Ovary (tissue), 3 donors: ENCODE measurements at regions not wholly inside any gene's neighbourhood (a gene's known extent, or its start where the extent isn't known, plus 50 kb on each side); places are given as distances from the start of the nearest gene placed in this dataset.

Source experiments
- POLR2A ChIP-seq: fragments of 450-650 bp; IDR thresholded peaks from one replicate; pipeline ENCODE4 v1.6.1; 2017; ENCODE audit warnings: antibody characterized with exemption, mild to moderate bottlenecking, moderate library complexity
- TF ChIP-seq, protein P1 (sequence below), 3 donors: fragments of 450-650 bp in 2 of 3; fragments of 200-600 bp in 1 of 3; IDR thresholded peaks; one replicate each; pipeline versions ENCODE4 v1.5.1 to v1.8.0; 2016 to 2022; ENCODE audit warnings: antibody characterized with exemption in 3 of 3, mild to moderate bottlenecking in 1 of 3
- donor health status: DM: no; HTN: no; CAD: no.

DNA sequence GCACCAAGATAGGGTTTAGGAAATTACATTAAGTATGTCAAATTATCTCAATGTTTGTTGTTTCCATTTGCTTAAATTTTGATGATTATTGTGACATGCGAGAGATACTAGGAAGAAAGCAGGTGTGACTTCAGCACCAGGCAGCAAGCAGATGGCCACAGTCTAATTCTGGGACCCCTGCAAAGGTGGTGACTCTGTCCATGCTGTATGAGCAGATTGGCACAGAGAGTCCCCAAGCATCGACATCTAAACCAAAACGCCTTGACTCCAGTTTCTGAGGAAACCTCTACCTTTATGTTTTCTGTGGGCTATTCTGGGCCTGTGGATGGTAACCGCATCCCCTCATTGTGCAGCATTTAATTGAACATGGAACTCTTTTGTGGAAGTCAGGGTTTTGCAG is 670.1 kb upstream of the TMEM132C start:
- TF ChIP-seq, protein P1, sequence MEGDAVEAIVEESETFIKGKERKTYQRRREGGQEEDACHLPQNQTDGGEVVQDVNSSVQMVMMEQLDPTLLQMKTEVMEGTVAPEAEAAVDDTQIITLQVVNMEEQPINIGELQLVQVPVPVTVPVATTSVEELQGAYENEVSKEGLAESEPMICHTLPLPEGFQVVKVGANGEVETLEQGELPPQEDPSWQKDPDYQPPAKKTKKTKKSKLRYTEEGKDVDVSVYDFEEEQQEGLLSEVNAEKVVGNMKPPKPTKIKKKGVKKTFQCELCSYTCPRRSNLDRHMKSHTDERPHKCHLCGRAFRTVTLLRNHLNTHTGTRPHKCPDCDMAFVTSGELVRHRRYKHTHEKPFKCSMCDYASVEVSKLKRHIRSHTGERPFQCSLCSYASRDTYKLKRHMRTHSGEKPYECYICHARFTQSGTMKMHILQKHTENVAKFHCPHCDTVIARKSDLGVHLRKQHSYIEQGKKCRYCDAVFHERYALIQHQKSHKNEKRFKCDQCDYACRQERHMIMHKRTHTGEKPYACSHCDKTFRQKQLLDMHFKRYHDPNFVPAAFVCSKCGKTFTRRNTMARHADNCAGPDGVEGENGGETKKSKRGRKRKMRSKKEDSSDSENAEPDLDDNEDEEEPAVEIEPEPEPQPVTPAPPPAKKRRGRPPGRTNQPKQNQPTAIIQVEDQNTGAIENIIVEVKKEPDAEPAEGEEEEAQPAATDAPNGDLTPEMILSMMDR (IDR thresholded peaks at IDR 0.05): no peak
- TF ChIP-seq POLR2A: no peak
